ENCODE measurements at regions not wholly inside any gene's neighbourhood (a gene's known extent, or its start where the extent isn't known, plus 50 kb on each side); places are given as distances from the start of the nearest gene placed in this dataset.

- Histone ChIP-seq H3K4me3 (ENCODE audit: low read length) (no peak overlapping the region), H3K27me3 (ENCODE audit: control insufficient read depth, insufficient read depth, low read length) (no peaks in the 10 kb centered on the region), H3K36me3 (ENCODE audit: insufficient read depth, low read length) (no peaks in the 10 kb centered on the region), H3K9me3 (replicated peaks; ENCODE audit: low read length) (no peaks in the 10 kb centered on the region), H3K4me2 (ENCODE audit: low read length) (no peak overlapping the region), H3K9ac (ENCODE audit: low read depth, low read length) (no peak overlapping the region), H3K4me1 (ENCODE audit: control insufficient read depth, insufficient read depth, low read length) (no peaks in the 10 kb centered on the region)
These were observed 438.9 kb upstream of the SOX11 start for GRCh38 chr2:5253263-5253662.

DNA sequence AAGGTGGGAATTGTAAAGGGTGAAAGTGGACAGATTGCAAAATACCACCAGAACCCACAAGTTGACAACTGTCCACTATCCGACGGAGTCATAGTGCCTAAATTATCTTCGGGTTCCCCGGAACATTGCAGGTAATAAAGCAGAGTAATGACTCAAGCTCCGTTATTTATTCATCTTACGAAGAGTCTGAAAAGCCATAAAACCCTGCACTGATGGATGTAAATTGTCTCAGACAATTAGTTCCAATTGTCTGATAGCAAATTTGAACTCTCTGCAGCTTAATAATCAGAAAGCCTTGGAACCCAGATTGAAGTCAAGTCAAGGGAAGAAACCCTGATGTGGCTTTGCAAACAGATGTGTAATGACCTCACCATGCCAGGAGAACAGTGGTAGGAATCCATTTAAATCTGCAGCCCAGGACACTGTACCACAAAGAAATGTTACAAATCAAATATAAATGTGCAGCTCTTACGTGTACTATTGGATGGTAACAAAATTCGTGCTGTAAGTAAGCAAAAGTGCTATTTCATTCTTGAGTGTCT, 437.3 kb upstream of the SOX11 start:
- H3K4me2 ChIP-seq (ENCODE audit: low read length) = no peak overlapping the region
- no peak overlapping the region for H3K4me3 ChIP-seq (ENCODE audit: low read length)
- no peaks in the 10 kb centered on the region for H3K36me3 ChIP-seq (ENCODE audit: insufficient read depth, low read length)
- H3K4me1 ChIP-seq (ENCODE audit: control insufficient read depth, insufficient read depth, low read length) = no peaks in the 10 kb centered on the region
- H3K9me3 ChIP-seq (replicated peaks; ENCODE audit: low read length) = no peaks in the 10 kb centered on the region
- no peaks in the 10 kb centered on the region for H3K27me3 ChIP-seq (ENCODE audit: control insufficient read depth, insufficient read depth, low read length)
- H3K9ac ChIP-seq (ENCODE audit: low read depth, low read length) = no peak overlapping the region

DNA sequence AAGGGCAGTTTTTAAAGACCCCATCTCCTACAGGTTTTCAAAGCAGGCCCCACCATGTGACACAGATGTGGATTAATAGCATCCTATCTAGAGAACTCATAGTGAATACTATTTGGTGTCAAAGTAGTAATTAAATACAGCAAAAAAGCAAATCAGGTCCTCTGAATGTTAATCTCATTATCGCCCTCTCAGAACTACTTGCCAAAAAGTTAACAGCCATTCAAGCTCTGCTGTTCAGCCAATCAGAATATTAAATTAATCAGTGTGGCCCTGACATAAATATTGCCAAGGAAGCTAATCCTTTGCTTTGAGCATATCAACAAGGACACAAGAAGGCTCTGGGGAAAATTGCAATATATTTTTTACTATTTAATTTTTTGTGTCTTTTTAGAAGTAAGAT, 428.9 kb upstream of the SOX11 start:
- Histone ChIP-seq H3K4me1 (ENCODE audit: control insufficient read depth, insufficient read depth, low read length) (no peaks in the 10 kb centered on the region), H3K9me3 (replicated peaks; ENCODE audit: low read length) (no peaks in the 10 kb centered on the region), H3K36me3 (ENCODE audit: insufficient read depth, low read length) (no peaks in the 10 kb centered on the region), H3K27me3 (ENCODE audit: control insufficient read depth, insufficient read depth, low read length) (no peaks in the 10 kb centered on the region), H3K9ac (ENCODE audit: low read depth, low read length) (no peak overlapping the region), H3K4me3 (ENCODE audit: low read length) (no peak overlapping the region), H3K4me2 (ENCODE audit: low read length) (no peak overlapping the region)

DNA sequence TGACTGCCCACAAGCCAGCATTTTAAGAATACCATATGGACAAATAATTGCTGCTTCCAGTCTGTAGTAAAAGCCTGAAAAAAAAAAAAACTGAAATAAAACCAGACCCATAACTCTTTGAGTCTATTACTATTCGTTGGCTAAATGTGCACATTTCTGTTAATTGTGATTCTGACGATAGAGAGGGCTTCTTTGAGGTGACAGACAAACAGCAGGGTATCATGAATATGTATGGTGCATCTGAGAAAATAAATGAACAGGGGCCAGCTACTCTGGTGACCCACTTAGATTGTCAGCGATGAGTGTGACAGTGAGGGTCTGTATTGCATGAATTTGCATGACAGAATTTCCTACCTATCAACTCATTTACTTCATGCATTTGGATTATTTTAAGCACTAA, 427.8 kb upstream of the SOX11 start:
- no peak overlapping the region for H3K4me2 ChIP-seq (ENCODE audit: low read length)
- H3K9me3 ChIP-seq (replicated peaks; ENCODE audit: low read length) = no peaks in the 10 kb centered on the region
- H3K4me3 ChIP-seq (ENCODE audit: low read length) = no peak overlapping the region
- no peaks in the 10 kb centered on the region for H3K27me3 ChIP-seq (ENCODE audit: control insufficient read depth, insufficient read depth, low read length)
- no peaks in the 10 kb centered on the region for H3K36me3 ChIP-seq (ENCODE audit: insufficient read depth, low read length)
- no peak overlapping the region for H3K9ac ChIP-seq (ENCODE audit: low read depth, low read length)
- no peaks in the 10 kb centered on the region for H3K4me1 ChIP-seq (ENCODE audit: control insufficient read depth, insufficient read depth, low read length)

DNA sequence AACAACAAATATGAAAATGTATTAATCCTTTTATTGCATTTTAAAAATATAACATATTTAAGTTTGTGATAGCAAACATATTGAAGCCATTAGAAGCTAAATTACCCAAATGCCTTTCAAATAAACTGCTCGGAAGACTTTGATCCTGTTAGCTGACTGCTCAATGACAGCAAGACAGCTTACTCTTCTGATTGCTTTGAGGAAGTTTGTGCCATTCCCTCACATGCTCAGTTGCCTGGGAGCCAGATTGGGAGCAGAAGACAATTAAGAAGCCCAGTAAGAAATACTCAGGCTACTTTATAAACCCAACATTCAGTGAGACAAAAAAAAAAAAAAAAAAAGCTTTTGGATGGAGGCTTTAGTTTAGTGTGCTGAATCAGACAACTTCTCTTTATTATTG, 407.1 kb upstream of the SOX11 start:
- H3K9ac ChIP-seq (ENCODE audit: low read depth, low read length) = no peak overlapping the region
- no peak overlapping the region for H3K4me2 ChIP-seq (ENCODE audit: low read length)
- no peaks in the 10 kb centered on the region for H3K9me3 ChIP-seq (replicated peaks; ENCODE audit: low read length)
- no peaks in the 10 kb centered on the region for H3K4me1 ChIP-seq (ENCODE audit: control insufficient read depth, insufficient read depth, low read length)
- H3K36me3 ChIP-seq (ENCODE audit: insufficient read depth, low read length) = no peaks in the 10 kb centered on the region
- no peaks in the 10 kb centered on the region for H3K27me3 ChIP-seq (ENCODE audit: control insufficient read depth, insufficient read depth, low read length)
- H3K4me3 ChIP-seq (ENCODE audit: low read length) = no peak overlapping the region

DNA sequence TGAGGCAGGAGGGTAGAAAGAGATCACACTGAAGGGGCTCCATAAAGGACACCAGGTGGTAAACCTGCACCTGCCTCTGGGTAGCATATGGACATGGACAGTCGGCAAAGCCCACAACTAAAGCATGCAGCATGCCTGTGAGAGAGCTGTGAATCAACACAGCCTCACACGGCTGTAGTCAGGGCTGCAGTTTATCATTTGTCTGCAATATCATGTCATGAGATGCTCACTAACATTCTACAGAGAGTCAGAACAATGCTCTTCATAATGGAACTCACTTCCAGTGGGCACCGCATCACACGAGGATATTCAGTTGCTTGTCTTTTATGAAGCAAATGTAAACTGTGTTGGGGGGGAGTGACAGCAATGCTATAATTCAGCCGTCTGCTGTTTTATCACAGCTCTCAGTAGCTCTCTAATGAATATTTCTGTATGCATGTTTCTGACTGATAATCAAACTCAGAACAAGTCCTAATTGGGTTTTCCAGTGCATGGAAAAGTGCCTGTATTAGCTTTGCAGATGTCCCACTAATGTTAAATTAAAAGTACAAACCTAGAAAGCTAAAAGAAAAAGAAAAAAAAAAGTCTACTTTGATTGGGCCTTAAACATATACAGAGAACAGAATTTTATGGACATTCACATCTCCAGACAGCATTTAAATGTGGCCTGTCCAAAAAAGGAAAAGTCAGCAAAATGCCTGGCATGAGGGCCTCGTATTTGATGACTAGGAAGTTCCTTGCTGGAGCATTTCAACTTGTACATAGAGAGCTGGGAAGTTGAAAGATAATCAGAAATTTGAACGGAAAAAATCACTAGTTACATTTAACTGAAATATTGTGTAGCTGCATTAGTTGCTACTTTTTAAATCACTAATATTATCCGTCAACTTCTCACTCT, 406.1 kb upstream of the SOX11 start:
- Histone ChIP-seq H3K9ac (ENCODE audit: low read depth, low read length) (no peak overlapping the region), H3K4me2 (ENCODE audit: low read length) (no peak overlapping the region), H3K4me1 (ENCODE audit: control insufficient read depth, insufficient read depth, low read length) (no peaks in the 10 kb centered on the region), H3K9me3 (replicated peaks; ENCODE audit: low read length) (no peaks in the 10 kb centered on the region), H3K27me3 (ENCODE audit: control insufficient read depth, insufficient read depth, low read length) (no peaks in the 10 kb centered on the region), H3K4me3 (ENCODE audit: low read length) (no peak overlapping the region), H3K36me3 (ENCODE audit: insufficient read depth, low read length) (no peaks in the 10 kb centered on the region)

- Histone ChIP-seq H3K4me1 (ENCODE audit: control insufficient read depth, insufficient read depth, low read length) (no peaks in the 10 kb centered on the region), H3K4me3 (ENCODE audit: low read length) (no peak overlapping the region), H3K4me2 (ENCODE audit: low read length) (no peak overlapping the region), H3K36me3 (ENCODE audit: insufficient read depth, low read length) (no peaks in the 10 kb centered on the region), H3K9ac (ENCODE audit: low read depth, low read length) (no peak overlapping the region), H3K9me3 (replicated peaks; ENCODE audit: low read length) (no peaks in the 10 kb centered on the region), H3K27me3 (ENCODE audit: control insufficient read depth, insufficient read depth, low read length) (no peaks in the 10 kb centered on the region)
These were observed 404.4 kb upstream of the SOX11 start for GRCh38 chr2:5287558-5288334.

GRCh38 chr2:5290900-5291546, 401.2 kb upstream of the SOX11 start:
- H3K9me3 ChIP-seq (replicated peaks; ENCODE audit: low read length) = no peaks in the 10 kb centered on the region

GRCh38 chr2:5304640-5305039, 387.5 kb upstream of the SOX11 start:
- Histone ChIP-seq H3K4me1 (ENCODE audit: control insufficient read depth, insufficient read depth, low read length) (no peaks in the 10 kb centered on the region), H3K9me3 (replicated peaks; ENCODE audit: low read length) (no peaks in the 10 kb centered on the region), H3K4me2 (ENCODE audit: low read length) (no peak overlapping the region), H3K4me3 (ENCODE audit: low read length) (no peak overlapping the region), H3K27me3 (ENCODE audit: control insufficient read depth, insufficient read depth, low read length) (no peaks in the 10 kb centered on the region), H3K36me3 (ENCODE audit: insufficient read depth, low read length) (no peaks in the 10 kb centered on the region), H3K9ac (ENCODE audit: low read depth, low read length) (no peak overlapping the region)

More at GRCh38 chr2:5290900-5291546, 401.2 kb upstream of the SOX11 start:
- Histone ChIP-seq H3K36me3 (ENCODE audit: insufficient read depth, low read length) (no peaks in the 10 kb centered on the region), H3K27me3 (ENCODE audit: control insufficient read depth, insufficient read depth, low read length) (no peaks in the 10 kb centered on the region), H3K4me2 (ENCODE audit: low read length) (no peak overlapping the region), H3K9ac (ENCODE audit: low read depth, low read length) (no peak overlapping the region), H3K4me1 (ENCODE audit: control insufficient read depth, insufficient read depth, low read length) (no peaks in the 10 kb centered on the region), H3K4me3 (ENCODE audit: low read length) (no peak overlapping the region)

DNA sequence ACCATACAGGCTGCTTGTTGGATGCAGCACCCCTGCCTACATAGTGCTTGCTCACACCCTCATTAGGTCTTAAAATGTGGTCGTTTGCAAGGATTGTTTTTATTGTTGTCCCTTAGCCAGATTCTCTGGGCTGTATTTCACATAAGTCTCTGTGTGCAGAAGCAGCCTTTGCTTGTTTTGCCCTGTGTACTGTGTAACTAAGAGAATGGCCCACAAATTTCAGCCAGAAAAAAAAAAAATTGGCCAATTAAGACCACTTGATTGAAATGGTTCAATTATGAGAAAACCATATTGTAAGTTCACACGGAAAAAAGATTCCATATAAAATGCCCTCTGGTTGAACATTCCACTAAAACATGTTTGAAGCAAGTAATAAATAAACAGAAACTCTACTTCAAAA, 377.1 kb upstream of the SOX11 start:
- H3K36me3 ChIP-seq (ENCODE audit: insufficient read depth, low read length) = no peaks in the 10 kb centered on the region

DNA sequence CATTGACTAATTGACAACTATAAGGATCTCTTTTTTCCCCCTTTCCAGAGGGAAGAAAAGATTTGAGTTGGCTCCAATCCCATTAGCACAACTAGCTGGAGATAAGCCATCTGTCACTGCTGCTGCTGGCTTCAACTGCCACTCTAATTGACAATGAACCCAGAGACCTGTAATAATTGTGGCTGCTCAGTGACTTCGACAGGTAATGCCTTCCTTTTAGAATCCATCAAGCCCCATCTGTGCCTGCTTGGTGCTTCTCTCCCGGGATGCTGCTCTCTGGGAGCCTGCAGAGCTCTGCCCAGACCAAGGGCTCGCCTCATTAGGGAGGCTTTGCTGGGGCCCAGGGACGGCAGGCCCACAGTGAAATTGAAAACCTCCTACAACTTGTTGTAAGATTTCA, 376.7 kb upstream of the SOX11 start:
- Histone ChIP-seq H3K9ac (ENCODE audit: low read depth, low read length) (no peak overlapping the region), H3K9me3 (replicated peaks; ENCODE audit: low read length) (no peaks in the 10 kb centered on the region), H3K4me2 (ENCODE audit: low read length) (no peak overlapping the region), H3K4me1 (ENCODE audit: control insufficient read depth, insufficient read depth, low read length) (no peaks in the 10 kb centered on the region), H3K4me3 (ENCODE audit: low read length) (no peak overlapping the region), H3K27me3 (ENCODE audit: control insufficient read depth, insufficient read depth, low read length) (no peaks in the 10 kb centered on the region), H3K36me3 (ENCODE audit: insufficient read depth, low read length) (no peaks in the 10 kb centered on the region)

More for the DNA sequence above, 377.1 kb upstream of the SOX11 start:
- Histone ChIP-seq H3K9me3 (replicated peaks; ENCODE audit: low read length) (no peaks in the 10 kb centered on the region), H3K4me3 (ENCODE audit: low read length) (no peak overlapping the region), H3K9ac (ENCODE audit: low read depth, low read length) (no peak overlapping the region), H3K27me3 (ENCODE audit: control insufficient read depth, insufficient read depth, low read length) (no peaks in the 10 kb centered on the region), H3K4me1 (ENCODE audit: control insufficient read depth, insufficient read depth, low read length) (no peaks in the 10 kb centered on the region), H3K4me2 (ENCODE audit: low read length) (no peak overlapping the region)

Measured in skeletal muscle satellite cell (primary cell).